Tibial nerve (tissue), 4 donors: ENCODE measurements at regions not wholly inside any gene's neighbourhood (a gene's known extent, or its start where the extent isn't known, plus 50 kb on each side); places are given as distances from the start of the nearest gene placed in this dataset.

Experiments
- DNase-seq, 2 donors: peaks; one replicate each; pipeline ENCODE4 v3.0.0-alpha.2; 2019; ENCODE audit warnings: low spot score in 2 of 2
- H3K27ac ChIP-seq, 4 donors: fragments of 200-600 bp; sonication (generic) in 3 of 4; one replicate each; pipeline ENCODE4 v1.5.1; 2017 to 2019; ENCODE audit warnings: mild to moderate bottlenecking in 1 of 4
- H3K27me3 ChIP-seq, 2 donors: fragments of 200-600 bp; sonication (generic) in 1 of 2; one replicate each; pipeline versions ENCODE4 v1.5.1 to v1.6.0; 2017 to 2019
- H3K36me3 ChIP-seq, 3 donors: fragments of 200-600 bp; sonication (generic); one replicate each; pipeline ENCODE4 v1.5.1; 2018 to 2019
- H3K4me1 ChIP-seq, 4 donors: fragments of 200-600 bp; sonication (generic) in 3 of 4; one replicate each; pipeline ENCODE4 v1.5.1; 2017 to 2019
- H3K4me3 ChIP-seq, 4 donors: fragments of 200-600 bp; sonication (generic) in 3 of 4; one replicate each; pipeline ENCODE4 v1.5.1; 2017 to 2019; ENCODE audit warnings: mild to moderate bottlenecking in 1 of 4, moderate library complexity in 1 of 4
- H3K9me3 ChIP-seq, 4 donors: fragments of 200-600 bp; sonication (generic) in 3 of 4; one replicate each; pipeline ENCODE4 v1.5.1; 2017 to 2019
- CTCF ChIP-seq, 5 experiments: fragments of 200-600 bp in 3 of 5; fragments of 450-650 bp in 2 of 5; sonication (generic) in 3 of 5; IDR thresholded peaks; one replicate each; pipeline ENCODE4 v1.5.1; 2016 to 2019; ENCODE audit warnings: antibody characterized with exemption in 5 of 5, mild to moderate bottlenecking in 3 of 5, moderate library complexity in 2 of 5
- EP300 ChIP-seq, 2 donors: sonication (generic); formaldehyde crosslinking; IDR thresholded peaks; one replicate each; pipeline ENCODE4 v1.6.1; 2017; ENCODE audit warnings: antibody characterized with exemption in 2 of 2, mild to moderate bottlenecking in 1 of 2
- POLR2A ChIP-seq, 2 donors: fragments of 450-650 bp; IDR thresholded peaks; one replicate each; pipeline ENCODE4 v1.6.1; 2017; ENCODE audit warnings: antibody characterized with exemption in 2 of 2, mild to moderate bottlenecking in 2 of 2, moderate library complexity in 2 of 2
- WGBS, 2 donors: methylation state at CpG; one replicate each; pipeline ENCODE4 v1.1.5; 2018; 5-methylcytosine and 5-hydroxymethylcytosine counted together

DNA sequence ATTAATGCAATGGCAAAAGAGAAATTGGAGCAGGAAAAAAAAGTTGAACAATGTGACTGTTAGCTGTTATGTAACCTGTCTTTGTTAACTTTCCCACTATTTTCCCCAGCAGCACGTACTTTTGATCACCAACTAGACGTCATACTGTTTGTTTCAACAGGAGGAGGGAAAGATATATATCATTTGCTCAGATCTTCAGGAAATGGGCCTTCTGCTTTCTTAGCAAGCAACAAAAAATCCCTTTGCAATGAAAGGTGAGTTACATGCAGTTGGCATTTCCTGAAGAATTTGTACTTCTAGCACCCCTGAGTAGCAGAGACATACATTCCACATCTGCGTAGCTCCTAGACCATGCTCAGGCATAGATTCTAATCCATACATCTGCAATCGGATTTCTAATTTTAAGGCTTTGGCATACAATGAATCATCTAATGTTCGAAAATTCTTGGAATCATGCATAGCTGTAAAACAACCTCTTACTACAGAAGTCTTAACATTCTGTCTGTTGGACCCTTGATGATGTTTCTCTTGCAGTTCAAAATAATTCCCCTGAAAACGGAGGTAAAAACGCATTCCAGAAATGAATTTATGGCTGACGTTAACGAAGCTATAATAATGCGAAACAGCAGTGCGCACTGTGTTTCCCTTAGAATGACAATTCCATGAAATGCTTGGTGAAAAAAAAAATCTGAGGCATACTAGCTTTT, 286.9 kb upstream of the MGMT start:
- 86 to 88% methylated on average over 11 of the region's 11 CpGs for whole genome bisulfite sequencing, 2 donors
- H3K27ac ChIP-seq, result no peak overlapping the region
- no peaks in the 10 kb centered on the region for H3K36me3 ChIP-seq
- H3K27me3 ChIP-seq, result no peaks in the 10 kb centered on the region
- H3K9me3 ChIP-seq, result no peaks in the 10 kb centered on the region
- no peak for DNase-seq
- TF ChIP-seq POLR2A (IDR thresholded peaks at IDR 0.05), result no peak
- no peak for TF ChIP-seq CTCF (IDR thresholded peaks at IDR 0.05)
- TF ChIP-seq EP300 (IDR thresholded peaks at IDR 0.05), result no peak
- H3K4me3 ChIP-seq, result no peak overlapping the region
- no peaks in the 10 kb centered on the region for H3K4me1 ChIP-seq

GRCh38 chr10:129184196-129184595, 282.8 kb upstream of the MGMT start:
- TF ChIP-seq POLR2A (IDR thresholded peaks at IDR 0.05) (no peak), CTCF (IDR thresholded peaks at IDR 0.05) (no peak), EP300 (IDR thresholded peaks at IDR 0.05) (no peak)
- 72 to 77% methylated on average over 7 of the region's 7 CpGs for WGBS, 2 donors
- DNase-seq, result no peak

DNA sequence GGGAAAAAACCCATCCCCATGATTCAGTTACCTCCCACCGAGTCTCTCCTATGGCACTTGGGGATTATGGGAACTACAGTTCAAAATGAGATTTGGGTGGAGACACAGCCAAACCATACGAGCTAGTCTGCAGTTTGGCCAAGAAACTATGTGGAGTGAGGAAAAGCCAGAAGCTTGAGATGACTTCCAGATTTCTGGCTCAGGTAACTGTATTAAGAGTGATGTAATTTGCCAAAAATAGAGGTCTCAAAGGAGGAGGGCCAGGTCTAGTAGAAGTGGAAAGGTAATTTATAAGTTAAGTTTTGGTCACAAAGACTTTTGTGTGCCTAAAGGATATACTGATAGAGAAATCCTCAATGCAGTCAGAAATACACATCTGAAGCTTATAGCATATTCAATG, 279.7 kb upstream of the MGMT start:
- H3K27me3 ChIP-seq, result no peaks in the 10 kb centered on the region
- no peaks in the 10 kb centered on the region for H3K36me3 ChIP-seq
- H3K4me3 ChIP-seq, result no peak overlapping the region
- H3K9me3 ChIP-seq, result peaks cover 0 to 6% (median 2%) of the 10 kb centered on the region in 4 donors
- H3K4me1 ChIP-seq, result peaks cover 0 to 7% (median 0%) of the 10 kb centered on the region in 4 donors
- DNase-seq, result no peak
- no peak for TF ChIP-seq EP300 (IDR thresholded peaks at IDR 0.05)
- no peak for TF ChIP-seq POLR2A (IDR thresholded peaks at IDR 0.05)
- no peak for TF ChIP-seq CTCF (IDR thresholded peaks at IDR 0.05)
- 38 to 65% methylated on average over 2 of the region's 2 CpGs for WGBS, 2 donors
- H3K27ac ChIP-seq, result no peak overlapping the region

More at GRCh38 chr10:129184196-129184595, 282.8 kb upstream of the MGMT start:
- Histone ChIP-seq H3K36me3 (no peaks in the 10 kb centered on the region), H3K4me1 (no peaks in the 10 kb centered on the region), H3K27ac (no peak overlapping the region), H3K4me3 (no peak overlapping the region), H3K9me3 (peaks cover 0 to 6% (median 2%) of the 10 kb centered on the region in 4 donors), H3K27me3 (no peaks in the 10 kb centered on the region)

DNA sequence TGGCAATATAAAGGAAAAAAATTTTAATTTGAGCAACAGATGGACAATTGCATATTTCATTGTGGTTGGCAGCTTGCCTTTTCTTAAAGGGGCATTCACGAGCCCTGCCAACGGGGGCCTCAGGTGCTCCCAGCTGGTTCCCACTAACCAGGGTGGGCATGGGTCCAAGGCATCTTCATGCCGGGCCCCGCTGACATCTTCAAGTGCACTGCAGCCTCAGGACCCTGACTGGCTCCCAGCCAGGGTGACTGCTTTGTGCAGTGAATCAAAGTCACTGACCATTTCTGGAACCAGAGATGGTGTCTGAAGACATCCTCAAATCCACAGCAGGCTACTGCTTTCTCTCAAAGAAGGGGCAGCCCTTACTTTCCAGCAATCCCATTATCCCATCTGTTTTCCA, 275.2 kb upstream of the MGMT start:
- H3K4me3 ChIP-seq, result no peak overlapping the region
- DNase-seq, result no peak
- H3K4me1 ChIP-seq, result peaks cover 0 to 10% (median 0%) of the 10 kb centered on the region in 4 donors
- no peak overlapping the region for H3K27ac ChIP-seq
- TF ChIP-seq CTCF (IDR thresholded peaks at IDR 0.05), result no peak
- TF ChIP-seq POLR2A (IDR thresholded peaks at IDR 0.05), result no peak
- TF ChIP-seq EP300 (IDR thresholded peaks at IDR 0.05), result no peak
- 20 to 24% methylated on average over 4 of the region's 4 CpGs for WGBS, 2 donors
- no peaks in the 10 kb centered on the region for H3K36me3 ChIP-seq
- H3K9me3 ChIP-seq, result peaks cover 0 to 6% (median 2%) of the 10 kb centered on the region in 4 donors
- H3K27me3 ChIP-seq, result no peaks in the 10 kb centered on the region

GRCh38 chr10:129192344-129193128, 274.5 kb upstream of the MGMT start:
- WGBS, 2 donors, result 52% methylated on average over 11 of the region's 11 CpGs
- Histone ChIP-seq H3K27me3 (no peaks in the 10 kb centered on the region), H3K9me3 (peaks cover 0 to 6% (median 0%) of the 10 kb centered on the region in 4 donors), H3K4me3 (no peak overlapping the region), H3K27ac (peak overlapping the region in 1 of 4 donors; percentile 30), H3K36me3 (no peaks in the 10 kb centered on the region), H3K4me1 (peaks cover 0 to 10% (median 0%) of the 10 kb centered on the region in 4 donors)
- peak; percentile 38 to 74 for DNase-seq
- TF ChIP-seq POLR2A (IDR thresholded peaks at IDR 0.05) (no peak), CTCF (IDR thresholded peaks at IDR 0.05) (no peak), EP300 (IDR thresholded peaks at IDR 0.05) (peak in 1 of 2 donors; percentile 66)
